Spleen (tissue), 7 donors: ENCODE measurements at regions not wholly inside any gene's neighbourhood (a gene's known extent, or its start where the extent isn't known, plus 50 kb on each side); places are given as distances from the start of the nearest gene placed in this dataset.

Source experiments
- CTCF ChIP-seq, 11 experiments: fragments of 200-600 bp in 7 of 11; fragments of 450-650 bp in 4 of 11; sonication (generic) in 4 of 11; IDR thresholded peaks in 8 of 11; conservative IDR thresholded peaks in 3 of 11; 1 replicate in 7 of 11; 2 replicates in 4 of 11; pipeline versions ENCODE4 v1.4.0 to v1.8.0; 2016 to 2021; ENCODE audit warnings: antibody characterized with exemption in 11 of 11, inconsistent platforms in 4 of 11, mild to moderate bottlenecking in 1 of 11
- POLR2AphosphoS5 ChIP-seq, 3 donors: sonication (generic); formaldehyde crosslinking; IDR thresholded peaks; one replicate each; pipeline ENCODE4 v1.5.1; 2017; ENCODE audit warnings: antibody characterized with exemption in 3 of 3
- donor health status: DM: no; HTN: no; CAD: no; lungs with moderate emphysema.
- donor health status: DM: no; HTN: no; CAD: no.
- donor health status: DM: no; HTN: no; CAD: no.

GRCh38 chr16:26252598-26252997 lies 560.8 kb downstream of the HS3ST4 start:
- no peak for TF ChIP-seq CTCF (IDR thresholded peaks at IDR 0.05 in 8 of 11, conservative IDR thresholded peaks at IDR 0.05 in 3 of 11)
- TF ChIP-seq POLR2AphosphoS5 (IDR thresholded peaks at IDR 0.05), result no peak
